ENCODE measurements at regions not wholly inside any gene's neighbourhood (a gene's known extent, or its start where the extent isn't known, plus 50 kb on each side); places are given as distances from the start of the nearest gene placed in this dataset.
"Not testable (repeated sequence)": the region's sequence is repeated elsewhere in the genome, so short reads cannot be mapped to it uniquely, and the experiment has no call there.

DNA sequence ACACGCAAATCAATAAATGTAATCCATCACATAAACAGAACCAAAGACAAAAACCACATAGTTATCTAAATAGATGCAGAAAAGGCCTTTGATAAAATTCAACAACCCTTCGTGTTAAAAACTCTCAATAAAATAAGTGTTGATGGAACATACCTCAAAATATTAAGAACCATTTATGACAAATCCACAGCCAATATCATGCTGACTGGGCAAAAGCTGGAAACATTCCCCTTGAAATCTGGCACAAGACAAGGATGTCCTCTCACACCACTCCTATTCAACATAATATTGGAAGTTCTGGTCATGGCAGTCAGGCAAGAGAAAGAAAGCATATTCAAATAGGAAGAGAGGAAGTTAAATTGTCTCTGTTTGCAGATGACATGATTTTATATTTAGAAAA is 1946.3 kb upstream of the CDH9 start:
- no peak for DNase-seq

- no peak for DNase-seq
Observed at GRCh38 chr5:28975508-28975907, 1937.1 kb upstream of the CDH9 start.

DNA sequence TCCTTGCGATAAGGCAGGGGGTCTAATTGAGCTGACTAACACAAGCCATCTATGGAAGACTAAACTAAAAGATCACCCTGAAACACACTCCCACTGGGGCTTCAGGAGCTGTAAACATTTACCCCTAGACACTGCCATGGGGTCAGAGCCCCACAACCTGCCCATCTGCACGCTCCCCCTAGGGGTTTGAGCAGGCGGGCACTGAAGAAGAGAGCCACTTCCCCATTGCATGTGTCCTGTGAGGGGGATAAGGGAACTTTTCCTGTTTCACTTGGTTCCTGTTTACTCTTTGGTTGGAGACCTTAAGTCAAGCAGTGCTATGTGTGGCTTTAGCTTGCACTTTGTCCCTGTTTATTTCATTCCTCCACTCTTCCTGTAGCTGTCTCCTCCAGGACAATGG is 1929.5 kb upstream of the CDH9 start:
- no peak for DNase-seq

GRCh38 chr5:28961816-28962215 is 1923.4 kb upstream of the CDH9 start:
- no peak for DNase-seq

DNA sequence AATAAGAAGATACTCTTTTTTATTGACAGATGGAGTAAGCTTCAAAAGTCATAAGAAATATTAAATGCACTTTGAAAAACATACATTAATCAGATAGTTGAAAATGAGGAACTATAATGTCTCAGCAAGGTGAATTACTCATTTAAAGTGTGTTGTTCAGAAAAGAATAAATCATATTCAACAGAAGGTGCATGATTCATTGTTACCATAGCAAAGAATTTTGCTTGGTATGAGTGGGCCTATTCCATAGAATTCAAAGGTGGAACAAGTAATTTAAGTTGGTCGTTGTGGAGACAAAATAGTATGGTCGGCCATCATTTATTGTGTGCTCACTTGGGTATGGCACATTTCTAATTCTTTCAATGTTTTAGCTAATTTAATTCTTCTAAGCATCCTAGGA is 1920.2 kb upstream of the CDH9 start:
- DNase-seq: no peak

GRCh38 chr5:28957450-28957849 is 1919.1 kb upstream of the CDH9 start:
- DNase-seq: no peak

DNA sequence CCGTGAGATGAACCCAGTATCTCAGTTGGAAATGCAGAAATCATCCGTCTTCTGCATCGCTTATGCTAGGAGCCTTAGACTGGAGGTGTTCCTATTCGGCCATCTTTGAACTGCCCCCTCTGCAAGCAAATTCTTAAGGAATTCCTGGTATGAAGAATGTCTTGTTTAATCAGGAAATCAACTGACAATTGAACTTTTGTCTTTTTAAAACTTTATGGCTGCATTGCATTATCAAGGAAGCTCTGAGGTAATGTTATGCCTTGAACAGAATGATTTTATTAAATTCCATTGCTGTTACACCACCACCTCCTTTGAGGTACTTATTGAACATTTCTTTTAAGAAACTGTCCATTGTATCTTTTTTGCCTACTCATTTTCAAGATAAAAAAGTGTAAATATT is 1915.7 kb upstream of the CDH9 start:
- no peak for DNase-seq

DNA sequence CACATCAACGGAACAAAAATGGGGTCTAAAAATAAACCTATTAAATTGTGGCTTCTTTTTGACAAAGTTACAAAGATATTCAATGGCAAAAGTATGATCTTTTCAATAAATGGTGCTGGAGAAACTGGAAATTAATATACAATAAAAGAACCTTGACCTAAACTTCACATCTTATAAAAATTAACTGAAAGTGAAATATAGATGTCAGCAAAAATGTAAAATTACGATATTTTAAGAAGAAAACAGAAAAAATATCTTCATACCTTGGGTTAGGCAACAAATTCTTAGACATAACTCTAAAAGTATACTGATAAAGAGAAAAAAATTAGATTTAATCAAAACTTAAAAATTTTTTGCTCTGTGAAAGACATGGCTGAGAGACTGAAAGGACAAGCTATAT is 1909.5 kb upstream of the CDH9 start:
- no peak for DNase-seq

- no peak for DNase-seq
Observed at GRCh38 chr5:28945859-28946258, 1907.5 kb upstream of the CDH9 start.

GRCh38 chr5:28929366-28929765 is 1891.0 kb upstream of the CDH9 start:
- DNase-seq: not testable (repeated sequence)

DNA sequence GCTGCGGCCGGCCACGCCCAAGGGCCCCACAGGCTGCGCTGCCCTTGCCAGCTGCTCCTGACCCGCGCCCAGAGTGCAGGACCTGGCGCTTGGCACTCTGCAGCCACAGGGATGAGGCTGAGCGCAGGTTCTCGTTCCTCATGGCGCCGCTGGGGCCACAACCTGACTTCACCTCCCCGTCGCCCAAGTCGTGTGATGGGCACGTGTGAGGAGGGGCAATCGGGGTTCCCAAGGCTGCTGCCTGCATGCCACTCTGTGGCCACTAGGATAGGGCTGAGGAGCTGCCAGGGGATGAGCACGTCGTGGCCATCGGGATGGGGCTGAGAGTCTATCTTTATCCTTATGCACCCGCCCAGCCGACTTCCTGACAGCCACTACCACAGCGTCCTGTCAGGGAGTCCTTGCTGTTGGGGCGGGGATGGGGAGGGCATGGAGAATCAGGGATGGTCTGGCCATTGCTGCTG is 1890.0 kb upstream of the CDH9 start:
- DNase-seq: not testable (repeated sequence)

- no peak for DNase-seq
Observed at GRCh38 chr5:28927559-28928326, 1889.4 kb upstream of the CDH9 start.

DNA sequence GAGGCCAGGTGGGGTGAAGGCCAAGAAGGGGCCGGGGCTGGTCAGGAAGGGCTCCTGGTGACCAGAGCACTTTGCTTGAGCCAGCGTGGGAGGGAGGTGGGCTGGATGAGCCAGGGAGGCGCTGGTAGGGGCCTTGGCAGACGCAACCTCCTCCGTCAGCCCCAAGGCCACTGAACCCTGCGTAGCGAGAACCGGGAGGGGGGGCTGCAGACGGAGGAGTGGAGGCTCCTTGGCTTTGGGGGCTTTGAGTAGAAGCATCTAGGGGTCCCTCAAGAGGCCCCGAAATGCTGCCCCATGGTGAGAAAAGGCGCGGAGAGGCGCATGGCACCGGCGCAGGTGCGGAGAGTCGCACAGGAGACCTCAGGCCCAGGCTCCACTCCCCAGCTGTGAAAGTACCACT is 1888.0 kb upstream of the CDH9 start:
- no peak for DNase-seq

GRCh38 chr5:28917631-28918030 is 1879.2 kb upstream of the CDH9 start:
- DNase-seq: no peak

- no peak for DNase-seq
Observed at GRCh38 chr5:28914297-28914696, 1875.9 kb upstream of the CDH9 start.

DNA sequence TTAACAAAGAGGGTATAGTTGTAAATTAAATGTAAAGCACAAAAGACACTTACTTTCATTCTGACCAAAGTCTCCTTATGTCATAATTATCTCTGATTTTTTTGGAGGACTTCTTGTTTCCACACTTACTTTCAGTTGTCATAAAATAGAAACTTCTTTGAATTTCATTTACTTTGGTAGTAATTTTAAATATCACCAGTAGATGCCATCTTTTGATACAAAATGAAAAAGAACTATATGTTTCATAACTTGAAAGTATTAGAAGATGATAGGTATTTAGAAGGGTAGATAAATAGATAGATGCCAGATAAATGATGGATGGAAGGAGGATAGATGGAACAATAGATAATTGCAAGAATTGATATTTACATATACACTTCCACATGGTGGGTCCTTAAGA is 1865.3 kb upstream of the CDH9 start:
- no peak for DNase-seq

DNA sequence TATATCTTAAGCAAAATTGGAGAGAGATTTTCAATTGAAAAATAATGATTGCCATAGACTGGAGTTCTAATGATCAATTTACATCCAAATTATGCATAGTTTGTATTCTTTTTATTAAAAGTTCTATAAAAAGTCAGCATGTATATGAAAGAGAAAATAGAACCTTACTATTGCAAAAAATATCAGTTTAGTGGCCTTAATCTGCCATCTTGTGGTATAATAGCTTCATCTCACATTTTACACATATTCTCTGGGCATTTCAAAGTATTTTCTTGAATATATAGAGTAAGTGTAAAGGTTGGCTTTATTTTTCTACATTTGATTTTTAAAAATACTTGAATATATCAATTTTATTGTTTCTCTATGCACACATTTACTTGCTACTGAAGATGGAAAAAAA is 1858.6 kb upstream of the CDH9 start:
- no peak for DNase-seq

- no peak for DNase-seq
Observed at GRCh38 chr5:28880936-28881335, 1842.5 kb upstream of the CDH9 start.

GRCh38 chr5:28877050-28877449 is 1838.7 kb upstream of the CDH9 start:
- DNase-seq: no peak

DNA sequence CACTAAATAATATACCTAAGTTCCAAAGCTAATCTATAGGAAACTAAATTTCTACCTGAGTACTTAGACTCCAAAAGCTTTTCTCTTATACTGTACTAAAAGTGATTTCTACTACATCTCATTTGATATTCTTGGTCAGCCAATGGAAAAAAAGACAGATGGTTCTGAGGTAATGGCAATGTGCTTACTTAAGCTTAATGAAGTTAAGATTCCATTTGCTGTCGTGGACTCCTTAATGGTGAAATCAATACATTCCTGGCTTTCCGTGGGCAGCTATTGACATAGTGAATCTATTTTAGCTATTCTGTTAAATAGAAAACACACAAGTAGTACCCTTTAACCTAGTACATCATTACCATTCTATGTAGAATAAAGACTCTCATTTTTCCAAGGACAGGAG is 1825.6 kb upstream of the CDH9 start:
- DNase-seq: no peak

GRCh38 chr5:28862860-28863196 is 1824.4 kb upstream of the CDH9 start:
- no peak for DNase-seq

DNA sequence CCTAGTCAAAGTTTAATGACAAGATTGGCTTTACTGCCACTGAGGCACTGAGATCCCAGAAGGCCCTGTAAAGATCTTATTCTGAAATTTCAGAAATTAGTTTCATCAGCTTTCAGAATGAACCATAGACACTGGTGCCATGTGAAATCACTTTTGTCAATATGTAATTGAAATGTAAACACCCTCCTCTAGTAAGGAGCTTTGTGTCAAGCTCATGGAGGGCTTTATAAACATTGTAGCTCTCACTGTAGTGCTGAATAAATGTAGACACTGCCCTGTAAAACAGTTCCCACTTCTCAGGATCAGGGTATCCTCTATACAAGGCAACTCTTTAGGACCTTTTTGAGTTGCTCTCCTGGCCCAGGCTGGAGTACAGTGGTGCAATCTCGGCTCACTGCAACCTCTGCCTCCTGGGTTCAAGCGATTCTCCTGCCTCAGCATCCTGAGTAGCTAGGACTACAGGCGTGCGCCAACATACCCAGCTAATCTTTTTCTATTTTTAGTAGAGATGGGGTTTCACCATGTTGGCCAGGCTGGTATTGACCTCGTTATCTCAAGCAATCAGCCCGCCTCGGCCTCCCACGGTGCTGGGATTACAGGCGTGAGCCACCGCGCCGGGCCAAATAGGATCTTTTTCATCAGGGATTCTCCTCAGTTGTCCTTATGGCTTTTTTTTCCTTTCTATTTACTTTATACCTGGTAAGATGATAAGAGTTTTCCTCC is 1823.9 kb upstream of the CDH9 start:
- no peak for DNase-seq

DNA sequence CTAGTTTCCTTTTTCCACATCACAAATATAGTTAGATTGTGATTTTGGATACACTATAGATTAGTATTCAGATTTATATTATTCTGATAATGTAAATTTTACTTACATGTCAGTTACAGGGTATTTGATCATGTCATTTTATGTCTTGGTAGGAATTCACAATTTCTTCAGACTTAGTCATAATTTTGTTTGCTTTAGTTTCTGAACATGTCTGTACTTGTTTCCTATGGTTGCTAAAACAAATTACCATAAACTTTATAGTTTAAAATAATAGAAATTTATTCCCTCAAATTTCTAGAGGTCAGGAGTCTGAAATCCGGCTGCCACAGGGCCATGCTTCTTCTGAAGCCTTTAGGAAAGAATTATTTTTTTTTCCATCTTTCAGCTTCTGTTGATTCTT is 1817.2 kb upstream of the CDH9 start:
- no peak for DNase-seq

GRCh38 chr5:28850320-28850921 is 1812.0 kb upstream of the CDH9 start:
- no peak for DNase-seq

Measured in NCI-H2171 treated with DMSO at 0.1 percent for 48 hours (cell line).